Loucy (cell line): ENCODE measurements at regions not wholly inside any gene's neighbourhood (a gene's known extent, or its start where the extent isn't known, plus 50 kb on each side); places are given as distances from the start of the nearest gene placed in this dataset.
A peak's percentile ranks its signal among the peaks of the same experiment; 100 is the strongest.

ENCODE experiments used
- H2AFZ ChIP-seq: fragments of 200-600 bp; sonication (generic); 2 replicates; pipeline ENCODE4 v1.6.0; 2016; ENCODE audit warnings: antibody characterized with exemption, mild to moderate bottlenecking, low read length, moderate library complexity
- H3F3A ChIP-seq: fragments of 200-600 bp; 2 replicates; pipeline ENCODE4 v1.6.0; 2016; ENCODE audit warnings: antibody characterized with exemption, low read depth, mild to moderate bottlenecking
- H3K27me3 ChIP-seq: fragments of 200-600 bp; sonication (generic); 2 replicates; pipeline ENCODE4 v1.6.1; 2014; ENCODE audit warnings: low read length, mild to moderate bottlenecking; ENCODE audit not compliant: insufficient read depth, poor library complexity, severe bottlenecking
- H3K36me3 ChIP-seq: fragments of 200-600 bp; sonication (generic); 2 replicates; pipeline ENCODE4 v1.6.1; 2016; ENCODE audit warnings: low read length; ENCODE audit not compliant: insufficient read depth
- H3K4me1 ChIP-seq: fragments of 200-600 bp; sonication (generic); 2 replicates; pipeline ENCODE4 v1.5.1; 2014; ENCODE audit warnings: low read length, mild to moderate bottlenecking; ENCODE audit not compliant: insufficient read depth, poor library complexity, severe bottlenecking
- H3K4me2 ChIP-seq: fragments of 200-600 bp; sonication (generic); 2 replicates; pipeline ENCODE4 v1.6.0; 2014; ENCODE audit warnings: antibody characterized with exemption, low read length, low read depth, mild to moderate bottlenecking; ENCODE audit not compliant: poor library complexity, severe bottlenecking
- H3K4me3 ChIP-seq: fragments of 200-600 bp; sonication (generic); 2 replicates; pipeline ENCODE4 v1.5.1; 2014; ENCODE audit warnings: low read length, mild to moderate bottlenecking, mixed read lengths; ENCODE audit not compliant: poor library complexity, severe bottlenecking
- H3K79me2 ChIP-seq: fragments of 200-600 bp; sonication (generic); 2 replicates; pipeline ENCODE4 v1.6.1; 2014; ENCODE audit warnings: low read length; ENCODE audit not compliant: insufficient read depth
- H3K9ac ChIP-seq: fragments of 200-600 bp; sonication (generic); 2 replicates; pipeline ENCODE4 v1.6.0; 2014; ENCODE audit warnings: mild to moderate bottlenecking, low read depth, low read length, moderate library complexity; ENCODE audit not compliant: poor library complexity, severe bottlenecking
- H3K9me2 ChIP-seq: fragments of 200-600 bp; sonication (generic); replicated peaks from 2 replicates; pipeline ENCODE4 v1.6.1; 2016; ENCODE audit warnings: low read depth, low read length, mixed read lengths
- H3K9me3 ChIP-seq: fragments of 200-600 bp; sonication (generic); 2 replicates; pipeline ENCODE4 v1.6.1; 2014; ENCODE audit warnings: mild to moderate bottlenecking, antibody characterized with exemption, low read length, low read depth; ENCODE audit not compliant: insufficient read depth
- H4K20me1 ChIP-seq: fragments of 200-600 bp; sonication (generic); 2 replicates; pipeline ENCODE4 v1.6.0; 2014; ENCODE audit warnings: antibody characterized with exemption, low read length, mild to moderate bottlenecking; ENCODE audit not compliant: insufficient read depth, poor library complexity, severe bottlenecking
- EZH2phosphoT487 ChIP-seq: fragments of 200-600 bp; IDR thresholded peaks from 2 replicates; pipeline ENCODE4 v1.6.1; 2018; ENCODE audit warnings: antibody characterized with exemption, mild to moderate bottlenecking, moderate library complexity, borderline replicate concordance
- TF ChIP-seq, protein P1 (sequence below): fragments of 200-600 bp; sonication (generic); conservative IDR thresholded peaks from 2 replicates; pipeline ENCODE4 v1.5.1; 2014; ENCODE audit warnings: mild to moderate bottlenecking, antibody characterized with exemption, low read length

DNA sequence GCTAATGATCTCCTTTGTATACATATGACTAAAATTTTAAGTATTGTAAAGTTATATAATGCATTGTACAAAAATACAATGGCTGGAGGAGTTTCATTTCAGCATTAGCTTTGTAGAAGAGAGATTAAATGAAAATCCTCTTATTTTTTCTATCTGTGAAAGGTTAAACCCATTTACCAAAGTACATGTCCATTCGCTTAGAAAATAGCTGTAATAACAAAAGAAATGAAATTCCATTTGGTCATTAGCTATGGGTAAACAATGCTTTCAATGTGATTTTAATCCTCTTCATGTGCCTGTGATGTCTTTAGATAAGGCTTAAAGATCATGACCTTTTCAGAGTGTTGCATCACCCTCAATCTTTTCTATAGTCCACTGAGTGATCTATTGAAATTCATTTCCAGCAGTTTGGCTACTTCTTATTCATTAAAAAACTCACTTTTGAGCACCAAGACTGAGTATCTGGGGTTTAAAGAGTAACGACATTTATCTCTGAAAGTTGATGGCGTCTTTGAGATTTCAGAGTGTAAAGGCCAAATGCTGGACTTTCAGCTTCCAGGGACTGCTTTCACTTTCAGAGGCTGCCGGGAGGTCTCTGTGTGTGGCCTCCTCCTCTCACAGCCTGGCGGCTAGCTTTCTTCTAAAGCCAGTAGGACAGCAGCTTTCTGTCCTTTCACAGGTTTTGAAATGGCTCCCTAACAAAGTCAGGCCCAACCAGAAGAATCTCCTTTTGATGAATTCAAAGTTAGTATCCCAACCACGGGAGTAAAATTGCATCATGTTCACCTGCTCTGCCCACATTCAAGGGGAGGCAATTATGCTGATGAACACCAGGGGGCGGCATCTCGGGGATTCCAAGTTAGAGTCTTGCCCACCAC, 701.4 kb upstream of the COBL start:
- Histone ChIP-seq H4K20me1 (no peaks in the 10 kb centered on the region), H3K36me3 (no peaks in the 10 kb centered on the region), H3K9ac (no peak overlapping the region), H3K4me1 (no peaks in the 10 kb centered on the region), H3K9me2 (no peaks in the 10 kb centered on the region), H3K4me3 (peak overlapping the region; percentile 45), H3K4me2 (peak overlapping the region; percentile 57), H3K27me3 (no peaks in the 10 kb centered on the region), H3K79me2 (no peaks in the 10 kb centered on the region), H3F3A (no peaks in the 10 kb centered on the region), H3K9me3 (no peaks in the 10 kb centered on the region), H2AFZ (peak overlapping the region; percentile 70)
- TF ChIP-seq EZH2phosphoT487 = no peak
- TF ChIP-seq, protein P1, sequence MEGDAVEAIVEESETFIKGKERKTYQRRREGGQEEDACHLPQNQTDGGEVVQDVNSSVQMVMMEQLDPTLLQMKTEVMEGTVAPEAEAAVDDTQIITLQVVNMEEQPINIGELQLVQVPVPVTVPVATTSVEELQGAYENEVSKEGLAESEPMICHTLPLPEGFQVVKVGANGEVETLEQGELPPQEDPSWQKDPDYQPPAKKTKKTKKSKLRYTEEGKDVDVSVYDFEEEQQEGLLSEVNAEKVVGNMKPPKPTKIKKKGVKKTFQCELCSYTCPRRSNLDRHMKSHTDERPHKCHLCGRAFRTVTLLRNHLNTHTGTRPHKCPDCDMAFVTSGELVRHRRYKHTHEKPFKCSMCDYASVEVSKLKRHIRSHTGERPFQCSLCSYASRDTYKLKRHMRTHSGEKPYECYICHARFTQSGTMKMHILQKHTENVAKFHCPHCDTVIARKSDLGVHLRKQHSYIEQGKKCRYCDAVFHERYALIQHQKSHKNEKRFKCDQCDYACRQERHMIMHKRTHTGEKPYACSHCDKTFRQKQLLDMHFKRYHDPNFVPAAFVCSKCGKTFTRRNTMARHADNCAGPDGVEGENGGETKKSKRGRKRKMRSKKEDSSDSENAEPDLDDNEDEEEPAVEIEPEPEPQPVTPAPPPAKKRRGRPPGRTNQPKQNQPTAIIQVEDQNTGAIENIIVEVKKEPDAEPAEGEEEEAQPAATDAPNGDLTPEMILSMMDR = peak; percentile 76

DNA sequence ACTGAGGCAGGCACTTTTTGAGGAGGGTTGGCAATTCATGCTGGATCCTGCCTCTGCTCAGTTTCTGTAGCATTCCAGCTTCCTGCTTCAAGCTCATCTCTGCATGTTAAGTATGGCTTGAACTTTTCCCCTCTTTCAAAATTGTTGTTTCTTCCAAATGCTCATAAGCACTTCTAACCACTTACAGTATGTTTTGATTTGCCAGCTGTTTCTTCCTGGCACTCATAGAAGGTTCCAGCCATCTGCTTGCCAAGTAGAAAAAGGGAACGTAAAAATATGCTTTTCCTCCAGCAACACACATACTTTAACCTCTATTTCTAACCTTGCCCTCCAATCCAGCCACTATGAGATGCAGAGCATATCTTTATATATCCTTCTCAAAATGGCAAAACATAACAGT, 692.6 kb upstream of the COBL start:
- Histone ChIP-seq H3K9me2 (no peaks in the 10 kb centered on the region), H2AFZ (no peak overlapping the region), H3K4me3 (no peak overlapping the region), H4K20me1 (no peaks in the 10 kb centered on the region), H3F3A (no peaks in the 10 kb centered on the region), H3K79me2 (no peaks in the 10 kb centered on the region), H3K27me3 (no peaks in the 10 kb centered on the region), H3K36me3 (no peaks in the 10 kb centered on the region), H3K9ac (no peak overlapping the region), H3K9me3 (no peaks in the 10 kb centered on the region), H3K4me2 (no peak overlapping the region), H3K4me1 (no peaks in the 10 kb centered on the region)
- TF ChIP-seq EZH2phosphoT487 = no peak
- TF ChIP-seq, protein P1 = no peak

DNA sequence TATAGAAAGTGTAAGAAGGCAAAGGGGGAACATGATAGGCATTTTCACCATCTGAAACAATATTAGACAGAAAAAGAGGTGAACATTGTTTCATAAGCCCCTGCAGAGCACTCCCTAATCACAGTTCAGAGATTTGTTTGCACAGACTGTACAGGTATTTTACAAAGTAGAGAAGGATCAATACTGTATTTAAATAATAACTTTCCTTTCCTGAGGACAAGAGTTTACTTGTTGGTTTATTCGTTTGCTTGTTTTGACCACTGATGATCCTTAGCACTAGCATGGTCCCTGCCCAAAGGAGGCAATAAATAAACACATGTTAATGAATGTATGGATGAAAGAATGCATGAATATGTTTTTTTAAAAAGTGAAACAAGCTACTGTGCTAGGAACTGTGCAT, 690.1 kb upstream of the COBL start:
- Histone ChIP-seq H3K9me2 (no peaks in the 10 kb centered on the region), H3K4me1 (no peaks in the 10 kb centered on the region), H3K4me2 (no peak overlapping the region), H3K9me3 (no peaks in the 10 kb centered on the region), H3F3A (no peaks in the 10 kb centered on the region), H3K79me2 (no peaks in the 10 kb centered on the region), H3K36me3 (no peaks in the 10 kb centered on the region), H3K4me3 (no peak overlapping the region), H3K27me3 (no peaks in the 10 kb centered on the region), H4K20me1 (no peaks in the 10 kb centered on the region), H3K9ac (no peak overlapping the region), H2AFZ (no peak overlapping the region)
- TF ChIP-seq EZH2phosphoT487 = no peak
- TF ChIP-seq, protein P1 = no peak
